HCT116 (cell line): ENCODE measurements at regions not wholly inside any gene's neighbourhood (a gene's known extent, or its start where the extent isn't known, plus 50 kb on each side); places are given as distances from the start of the nearest gene placed in this dataset.

ENCODE experiments used
- EZH2 ChIP-seq: fragments of 200-600 bp; sonication (generic); IDR thresholded peaks from 2 replicates; pipeline ENCODE4 v1.6.1; 2017; ENCODE audit warnings: antibody characterized with exemption, mixed run types
- JUND ChIP-seq: IDR thresholded peaks from 2 replicates; pipeline ENCODE4 v1.6.1; 2012
- POLR2AphosphoS5 ChIP-seq: IDR thresholded peaks from 2 replicates; pipeline ENCODE4 v1.6.1; 2011; ENCODE audit warnings: mild to moderate bottlenecking, low read depth, low read length, moderate library complexity
- RAD21 ChIP-seq: IDR thresholded peaks from 2 replicates; pipeline ENCODE4 v1.6.1; 2012; ENCODE audit warnings: low read depth, mild to moderate bottlenecking
- TCF7L2 ChIP-seq: IDR thresholded peaks from 2 replicates; pipeline ENCODE4 v1.7.0; 2011; ENCODE audit warnings: borderline replicate concordance, inconsistent platforms; ENCODE audit not compliant: insufficient read depth, insufficient read length; ENCODE audit errors: extremely low read depth
- ZFX ChIP-seq: fragments of 450-650 bp; IDR thresholded peaks from 2 replicates; pipeline ENCODE4 v1.6.1; 2017
- TF ChIP-seq, protein P1 (sequence below), 3 experiments: fragments of 200-600 bp in 1 of 3; sonication (generic) in 1 of 3; IDR thresholded peaks in 2 of 3; conservative IDR thresholded peaks in 1 of 3; 2 replicates each; pipeline ENCODE4 v1.5.1; 2012 to 2017; ENCODE audit warnings: low read depth in 2 of 3, low read length in 2 of 3, antibody characterized with exemption in 1 of 3, borderline replicate concordance in 1 of 3, control low read depth in 1 of 3, mild to moderate bottlenecking in 1 of 3, mixed read lengths in 1 of 3, mixed run types in 1 of 3, moderate library complexity in 1 of 3; ENCODE audit not compliant: insufficient read depth in 1 of 3

DNA sequence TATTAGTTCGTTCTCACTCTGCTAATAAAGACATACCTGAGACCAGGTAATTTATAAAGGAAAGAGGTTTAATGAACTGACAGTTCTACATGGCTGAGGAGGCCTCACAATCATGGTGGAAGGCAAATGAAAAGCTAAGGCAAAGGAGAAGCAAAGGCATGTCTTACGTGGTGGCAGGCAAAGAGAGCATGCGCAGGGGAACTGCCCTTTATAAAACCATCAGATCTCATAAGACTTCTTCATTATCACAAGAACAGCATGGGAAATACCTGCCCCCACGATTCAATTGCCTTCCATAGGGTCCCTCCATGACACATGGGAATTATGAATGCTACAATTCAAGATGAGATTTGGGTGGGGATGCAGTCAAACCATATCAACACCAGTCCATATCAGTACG is 133.5 kb downstream of the ZNF621 start:
- TF ChIP-seq RAD21 (no peak), EZH2 (no peak), TCF7L2 (no peak), ZFX (no peak), POLR2AphosphoS5 (no peak), JUND (no peak)
- TF ChIP-seq, protein P1, sequence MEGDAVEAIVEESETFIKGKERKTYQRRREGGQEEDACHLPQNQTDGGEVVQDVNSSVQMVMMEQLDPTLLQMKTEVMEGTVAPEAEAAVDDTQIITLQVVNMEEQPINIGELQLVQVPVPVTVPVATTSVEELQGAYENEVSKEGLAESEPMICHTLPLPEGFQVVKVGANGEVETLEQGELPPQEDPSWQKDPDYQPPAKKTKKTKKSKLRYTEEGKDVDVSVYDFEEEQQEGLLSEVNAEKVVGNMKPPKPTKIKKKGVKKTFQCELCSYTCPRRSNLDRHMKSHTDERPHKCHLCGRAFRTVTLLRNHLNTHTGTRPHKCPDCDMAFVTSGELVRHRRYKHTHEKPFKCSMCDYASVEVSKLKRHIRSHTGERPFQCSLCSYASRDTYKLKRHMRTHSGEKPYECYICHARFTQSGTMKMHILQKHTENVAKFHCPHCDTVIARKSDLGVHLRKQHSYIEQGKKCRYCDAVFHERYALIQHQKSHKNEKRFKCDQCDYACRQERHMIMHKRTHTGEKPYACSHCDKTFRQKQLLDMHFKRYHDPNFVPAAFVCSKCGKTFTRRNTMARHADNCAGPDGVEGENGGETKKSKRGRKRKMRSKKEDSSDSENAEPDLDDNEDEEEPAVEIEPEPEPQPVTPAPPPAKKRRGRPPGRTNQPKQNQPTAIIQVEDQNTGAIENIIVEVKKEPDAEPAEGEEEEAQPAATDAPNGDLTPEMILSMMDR (IDR thresholded peaks at IDR 0.05 in 2 of 3, conservative IDR thresholded peaks at IDR 0.05 in 1 of 3; ENCODE audit: borderline replicate concordance in 1 of 3, insufficient read depth in 1 of 3, low read depth in 2 of 3, low read length in 2 of 3): no peak
